Epithelial cell of prostate (primary cell): ENCODE measurements at regions not wholly inside any gene's neighbourhood (a gene's known extent, or its start where the extent isn't known, plus 50 kb on each side); places are given as distances from the start of the nearest gene placed in this dataset.
"Not testable (repeated sequence)": the region's sequence is repeated elsewhere in the genome, so short reads cannot be mapped to it uniquely, and the experiment has no call there.

ENCODE experiments used
- DNase-seq: peaks from one replicate; pipeline ENCODE4 v3.0.0-alpha.2; 2011; ENCODE audit warnings: low read depth, low spot score
- H3K27ac ChIP-seq: fragments of 450-650 bp; 2 replicates; pipeline ENCODE4 v1.5.1; 2017; ENCODE audit warnings: mild to moderate bottlenecking

- DNase-seq, result peak; percentile 46
- peak overlapping the region; percentile 76 for H3K27ac ChIP-seq
Measured at GRCh38 chr3:101913168-101913567, 63.9 kb downstream of the NFKBIZ start.

GRCh38 chr3:101917761-101918160 lies 68.4 kb downstream of the NFKBIZ start:
- H3K27ac ChIP-seq, DNase-seq: not testable (repeated sequence)

GRCh38 chr3:101922151-101922725 lies 72.9 kb downstream of the NFKBIZ start:
- not testable (repeated sequence) for DNase-seq, H3K27ac ChIP-seq

- peak overlapping the region; percentile 94 for H3K27ac ChIP-seq
- not testable (repeated sequence) for DNase-seq
Measured at GRCh38 chr3:101924621-101925020, 75.3 kb downstream of the NFKBIZ start.

GRCh38 chr3:101925124-101925523 lies 75.8 kb downstream of the NFKBIZ start:
- H3K27ac ChIP-seq, result peak overlapping the region; percentile 94
- DNase-seq, result not testable (repeated sequence)

- peak overlapping the region; percentile 94 for H3K27ac ChIP-seq
- DNase-seq, result no peak
Measured at GRCh38 chr3:101925564-101925963, 76.2 kb downstream of the NFKBIZ start.

GRCh38 chr3:101926594-101927105 lies 77.3 kb downstream of the NFKBIZ start:
- H3K27ac ChIP-seq, result peak overlapping the region; percentile 94
- no peak for DNase-seq

- peak; percentile 37 for DNase-seq
- peak overlapping the region; percentile 94 for H3K27ac ChIP-seq
Measured at GRCh38 chr3:101928890-101929289, 79.6 kb downstream of the NFKBIZ start.

- no peak for DNase-seq
- no peak overlapping the region for H3K27ac ChIP-seq
Measured at GRCh38 chr3:101931081-101931480, 81.8 kb downstream of the NFKBIZ start.

- no peak for DNase-seq
- no peak overlapping the region for H3K27ac ChIP-seq
Measured at GRCh38 chr3:101932326-101933068, 83.2 kb downstream of the NFKBIZ start.

- peak; percentile 86 for DNase-seq
- H3K27ac ChIP-seq, result peak overlapping the region; percentile 98
Measured at GRCh38 chr3:101936419-101937356, 87.4 kb downstream of the NFKBIZ start.

GRCh38 chr3:101938262-101938847 lies 89.0 kb downstream of the NFKBIZ start:
- peak overlapping the region; percentile 98 for H3K27ac ChIP-seq
- DNase-seq, result no peak

GRCh38 chr3:101939361-101940049 lies 90.2 kb downstream of the NFKBIZ start:
- DNase-seq, result no peak
- H3K27ac ChIP-seq, result peak overlapping the region; percentile 98

GRCh38 chr3:101940521-101941317 lies 91.4 kb downstream of the NFKBIZ start:
- peak overlapping the region; percentile 98 for H3K27ac ChIP-seq
- peak; percentile 36 for DNase-seq

- peak overlapping the region; percentile 98 for H3K27ac ChIP-seq
- DNase-seq, result no peak
Measured at GRCh38 chr3:101941318-101942040, 92.2 kb downstream of the NFKBIZ start.

- H3K27ac ChIP-seq, result peak overlapping the region; percentile 98
- DNase-seq, result no peak
Measured at GRCh38 chr3:101942356-101942755, 93.0 kb downstream of the NFKBIZ start.

GRCh38 chr3:101943029-101943428 lies 93.7 kb downstream of the NFKBIZ start:
- peak overlapping the region; percentile 98 for H3K27ac ChIP-seq
- DNase-seq, result no peak

- peak overlapping the region; percentile 98 for H3K27ac ChIP-seq
- no peak for DNase-seq
Measured at GRCh38 chr3:101944308-101944707, 95.0 kb downstream of the NFKBIZ start.
